Ascending aorta (tissue), 2 donors: ENCODE measurements at regions not wholly inside any gene's neighbourhood (a gene's known extent, or its start where the extent isn't known, plus 50 kb on each side); places are given as distances from the start of the nearest gene placed in this dataset.
"Not testable (repeated sequence)": the region's sequence is repeated elsewhere in the genome, so short reads cannot be mapped to it uniquely, and the experiment has no call there.

ENCODE experiments used
- DNase-seq, 2 donors: peaks; one replicate each; pipeline ENCODE4 v3.0.0-alpha.2; 2019; ENCODE audit warnings: low spot score in 2 of 2
- H3K27ac ChIP-seq, 2 donors: fragments of 200-600 bp; sonication (generic); one replicate each; pipeline ENCODE4 v1.5.1; 2016 to 2017; ENCODE audit warnings: mild to moderate bottlenecking in 1 of 2
- H3K27me3 ChIP-seq: fragments of 200-600 bp; sonication (generic); one replicate; pipeline ENCODE4 v1.5.1; 2017
- H3K36me3 ChIP-seq, 2 donors: fragments of 200-600 bp; sonication (generic); one replicate each; pipeline ENCODE4 v1.5.1; 2016
- H3K4me1 ChIP-seq, 2 donors: fragments of 200-600 bp; sonication (generic); one replicate each; pipeline ENCODE4 v1.5.1; 2016 to 2017; ENCODE audit warnings: mild to moderate bottlenecking in 1 of 2
- H3K4me3 ChIP-seq, 2 donors: fragments of 200-600 bp; sonication (generic); one replicate each; pipeline ENCODE4 v1.5.1; 2016 to 2017; ENCODE audit warnings: mild to moderate bottlenecking in 1 of 2
- H3K9me3 ChIP-seq, 2 donors: fragments of 200-600 bp; sonication (generic); one replicate each; pipeline ENCODE4 v1.5.1; 2016
- intact Hi-C: fragments of 100-400 bp; cut with DNase I; formaldehyde crosslinking; loops from one replicate; pipeline ENCODE4 v1.15.1; 2023
- TF ChIP-seq, protein P1 (sequence below), 3 experiments: fragments of 200-600 bp in 2 of 3; fragments of 450-650 bp in 1 of 3; sonication (generic) in 2 of 3; IDR thresholded peaks; one replicate each; pipeline ENCODE4 v1.5.1; 2016 to 2019; ENCODE audit warnings: antibody characterized with exemption in 3 of 3, mild to moderate bottlenecking in 1 of 3, moderate library complexity in 1 of 3

- no peak for DNase-seq
- Histone ChIP-seq H3K36me3 (no peaks in the 10 kb centered on the region), H3K9me3 (no peaks in the 10 kb centered on the region), H3K4me1 (no peaks in the 10 kb centered on the region), H3K27ac (no peak overlapping the region), H3K4me3 (no peak overlapping the region), H3K27me3 (no peaks in the 10 kb centered on the region)
- intact Hi-C loops, result no loop called here
- TF ChIP-seq, protein P1, sequence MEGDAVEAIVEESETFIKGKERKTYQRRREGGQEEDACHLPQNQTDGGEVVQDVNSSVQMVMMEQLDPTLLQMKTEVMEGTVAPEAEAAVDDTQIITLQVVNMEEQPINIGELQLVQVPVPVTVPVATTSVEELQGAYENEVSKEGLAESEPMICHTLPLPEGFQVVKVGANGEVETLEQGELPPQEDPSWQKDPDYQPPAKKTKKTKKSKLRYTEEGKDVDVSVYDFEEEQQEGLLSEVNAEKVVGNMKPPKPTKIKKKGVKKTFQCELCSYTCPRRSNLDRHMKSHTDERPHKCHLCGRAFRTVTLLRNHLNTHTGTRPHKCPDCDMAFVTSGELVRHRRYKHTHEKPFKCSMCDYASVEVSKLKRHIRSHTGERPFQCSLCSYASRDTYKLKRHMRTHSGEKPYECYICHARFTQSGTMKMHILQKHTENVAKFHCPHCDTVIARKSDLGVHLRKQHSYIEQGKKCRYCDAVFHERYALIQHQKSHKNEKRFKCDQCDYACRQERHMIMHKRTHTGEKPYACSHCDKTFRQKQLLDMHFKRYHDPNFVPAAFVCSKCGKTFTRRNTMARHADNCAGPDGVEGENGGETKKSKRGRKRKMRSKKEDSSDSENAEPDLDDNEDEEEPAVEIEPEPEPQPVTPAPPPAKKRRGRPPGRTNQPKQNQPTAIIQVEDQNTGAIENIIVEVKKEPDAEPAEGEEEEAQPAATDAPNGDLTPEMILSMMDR (IDR thresholded peaks at IDR 0.05), result no peak
Observed at GRCh38 chr5:98318386-98318785, 455.1 kb upstream of the RGMB start.

GRCh38 chr5:98319299-98320011, 454.0 kb upstream of the RGMB start:
- Histone ChIP-seq H3K4me3 (no peak overlapping the region), H3K4me1 (no peaks in the 10 kb centered on the region), H3K9me3 (no peaks in the 10 kb centered on the region), H3K27ac (no peak overlapping the region), H3K36me3 (no peaks in the 10 kb centered on the region), H3K27me3 (no peaks in the 10 kb centered on the region)
- TF ChIP-seq, protein P1 (IDR thresholded peaks at IDR 0.05), result no peak
- no peak for DNase-seq
- intact Hi-C loops, result no loop called here

GRCh38 chr5:98320343-98320742, 453.1 kb upstream of the RGMB start:
- no peak for DNase-seq

GRCh38 chr5:98321361-98321760, 452.1 kb upstream of the RGMB start:
- no peak for DNase-seq
- Histone ChIP-seq H3K27me3 (no peaks in the 10 kb centered on the region), H3K36me3 (no peaks in the 10 kb centered on the region), H3K9me3 (no peaks in the 10 kb centered on the region), H3K27ac (no peak overlapping the region), H3K4me3 (no peak overlapping the region), H3K4me1 (no peaks in the 10 kb centered on the region)
- intact Hi-C loops, result no loop called here
- TF ChIP-seq, protein P1 (IDR thresholded peaks at IDR 0.05), result no peak

More at GRCh38 chr5:98320343-98320742, 453.1 kb upstream of the RGMB start:
- Histone ChIP-seq H3K36me3 (no peaks in the 10 kb centered on the region), H3K9me3 (no peaks in the 10 kb centered on the region), H3K4me1 (no peaks in the 10 kb centered on the region), H3K27me3 (no peaks in the 10 kb centered on the region), H3K27ac (no peak overlapping the region), H3K4me3 (no peak overlapping the region)
- intact Hi-C loops, result no loop called here
- TF ChIP-seq, protein P1 (IDR thresholded peaks at IDR 0.05), result no peak

DNA sequence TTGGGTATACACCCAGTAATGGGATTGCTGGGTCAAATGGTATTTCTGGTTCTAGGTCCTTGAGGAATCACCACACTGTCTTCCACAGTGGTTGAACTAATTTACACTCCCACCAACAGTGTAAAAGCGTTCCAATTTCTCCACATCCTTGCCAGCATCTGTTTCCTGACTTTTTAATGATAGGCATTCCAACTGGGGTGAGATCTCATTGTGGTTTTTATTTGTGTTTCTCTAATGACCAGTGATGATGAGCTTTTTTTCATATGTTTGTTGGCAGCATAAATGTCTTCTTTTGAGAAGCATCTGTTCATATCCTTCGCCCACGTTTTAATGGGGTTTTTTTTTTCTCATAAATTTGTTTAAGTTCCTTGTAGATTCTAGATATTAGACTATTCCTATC, 448.3 kb upstream of the RGMB start:
- intact Hi-C loops, DNase-seq, H3K27me3 ChIP-seq, H3K36me3 ChIP-seq, H3K9me3 ChIP-seq, H3K4me1 ChIP-seq, H3K27ac ChIP-seq, H3K4me3 ChIP-seq: not testable (repeated sequence)

- H3K36me3 ChIP-seq, result no peaks in the 10 kb centered on the region
- H3K27me3 ChIP-seq, result no peaks in the 10 kb centered on the region
- no peaks in the 10 kb centered on the region for H3K4me1 ChIP-seq
- H3K27ac ChIP-seq, result no peak overlapping the region
- no peak for DNase-seq
- TF ChIP-seq, protein P1 (IDR thresholded peaks at IDR 0.05), result no peak
- no peak overlapping the region for H3K4me3 ChIP-seq
- no peaks in the 10 kb centered on the region for H3K9me3 ChIP-seq
- intact Hi-C loops, result no loop called here
Observed at GRCh38 chr5:98328015-98328414, 445.4 kb upstream of the RGMB start.
